Stomach (tissue), 8 donors: ENCODE measurements at regions not wholly inside any gene's neighbourhood (a gene's known extent, or its start where the extent isn't known, plus 50 kb on each side); places are given as distances from the start of the nearest gene placed in this dataset.

Source experiments
- DNase-seq, 2 donors: peaks; one replicate each; pipeline versions ENCODE4 v3.0.0 to v3.0.0-alpha.2; 2013 to 2019
- H3K27ac ChIP-seq, 5 donors: fragments of 200-600 bp in 4 of 5; sonication (generic) in 4 of 5; one replicate each; pipeline ENCODE4 v1.5.1; 2013 to 2019; ENCODE audit warnings: mild to moderate bottlenecking in 1 of 5, moderate library complexity in 1 of 5
- H3K27me3 ChIP-seq, 3 donors: fragments of 200-600 bp; sonication (generic); one replicate each; pipeline ENCODE4 v1.5.1; 2017 to 2019; ENCODE audit warnings: mixed run types in 1 of 3
- H3K36me3 ChIP-seq, 4 donors: fragments of 200-600 bp; sonication (generic); 1 replicate in 3 of 4; 2 replicates in 1 of 4; pipeline ENCODE4 v1.5.1; 2016 to 2019
- H3K4me1 ChIP-seq, 4 donors: fragments of 200-600 bp; sonication (generic); one replicate each; pipeline ENCODE4 v1.5.1; 2016 to 2019
- H3K4me3 ChIP-seq, 4 donors: fragments of 200-600 bp; sonication (generic) in 3 of 4; one replicate each; pipeline ENCODE4 v1.5.1; 2016 to 2019; ENCODE audit warnings: mild to moderate bottlenecking in 1 of 4
- H3K9me3 ChIP-seq, 4 donors: fragments of 200-600 bp; sonication (generic); one replicate each; pipeline ENCODE4 v1.5.1; 2016 to 2019
- EP300 ChIP-seq: sonication (generic); formaldehyde crosslinking; IDR thresholded peaks from one replicate; pipeline ENCODE4 v1.6.1; 2017; ENCODE audit warnings: antibody characterized with exemption
- POLR2A ChIP-seq, 4 donors: fragments of 450-650 bp; IDR thresholded peaks; one replicate each; pipeline ENCODE4 v1.6.1; 2016; ENCODE audit warnings: antibody characterized with exemption in 4 of 4, control low read depth in 2 of 4, mild to moderate bottlenecking in 1 of 4, moderate library complexity in 1 of 4
- POLR2AphosphoS5 ChIP-seq, 3 donors: sonication (generic); formaldehyde crosslinking; IDR thresholded peaks; one replicate each; pipeline ENCODE4 v1.6.1; 2016; ENCODE audit warnings: antibody characterized with exemption in 3 of 3
- WGBS, 5 donors: extraction: QIAGEN DNeasy Blood & Tissue Kit in 3 of 5; methylation state at CpG; one replicate each; pipeline versions ENCODE4 v1.1.5 to v1.1.7; 2013 to 2018; 5-methylcytosine and 5-hydroxymethylcytosine counted together
- intact Hi-C: fragments of 100-400 bp; cut with DNase I; formaldehyde crosslinking; loops from one replicate; pipeline ENCODE4 v1.15.1; 2023; ENCODE audit warnings: low total_unique reads
- TF ChIP-seq, protein P1 (sequence below), 7 experiments: fragments of 450-650 bp in 4 of 7; fragments of 200-600 bp in 3 of 7; sonication (generic) in 3 of 7; IDR thresholded peaks; one replicate each; pipeline ENCODE4 v1.5.1; 2016 to 2019; ENCODE audit warnings: antibody characterized with exemption in 7 of 7, control low read depth in 2 of 7, mild to moderate bottlenecking in 1 of 7
- donor health status: healthy with polysubstance abuse.
- donor health status: Bipolar disorder and iron deficiency.
- donor health status: healthy.

DNA sequence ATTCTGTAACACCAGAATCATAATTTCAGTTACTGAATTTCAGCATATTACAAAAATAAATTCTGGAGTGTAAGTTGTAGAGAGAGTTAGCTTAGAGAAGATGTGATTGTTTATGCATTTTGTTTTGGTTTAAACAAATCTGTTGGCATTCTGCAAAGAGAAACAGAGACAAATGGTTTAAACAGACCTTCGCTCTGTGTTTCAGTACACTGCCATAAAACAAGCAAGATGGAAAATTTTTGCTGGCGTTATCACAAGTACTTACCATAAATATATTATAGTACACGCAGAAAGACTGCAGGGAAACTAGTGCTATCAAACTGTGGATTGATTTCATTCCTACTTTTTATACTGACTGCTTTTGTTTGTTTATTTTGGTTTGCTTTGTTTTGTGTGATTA, 850.3 kb upstream of the FOXG1 start:
- Histone ChIP-seq H3K4me1 (no peaks in the 10 kb centered on the region), H3K27ac (no peak overlapping the region), H3K36me3 (no peaks in the 10 kb centered on the region), H3K4me3 (no peak overlapping the region), H3K27me3 (no peaks in the 10 kb centered on the region), H3K9me3 (peaks cover 0 to 18% (median 8%) of the 10 kb centered on the region in 4 donors)
- no peak for DNase-seq
- no peak for TF ChIP-seq EP300
- TF ChIP-seq POLR2AphosphoS5 (IDR thresholded peaks at IDR 0.05) = no peak
- no peak for TF ChIP-seq POLR2A (IDR thresholded peaks at IDR 0.05)
- TF ChIP-seq, protein P1, sequence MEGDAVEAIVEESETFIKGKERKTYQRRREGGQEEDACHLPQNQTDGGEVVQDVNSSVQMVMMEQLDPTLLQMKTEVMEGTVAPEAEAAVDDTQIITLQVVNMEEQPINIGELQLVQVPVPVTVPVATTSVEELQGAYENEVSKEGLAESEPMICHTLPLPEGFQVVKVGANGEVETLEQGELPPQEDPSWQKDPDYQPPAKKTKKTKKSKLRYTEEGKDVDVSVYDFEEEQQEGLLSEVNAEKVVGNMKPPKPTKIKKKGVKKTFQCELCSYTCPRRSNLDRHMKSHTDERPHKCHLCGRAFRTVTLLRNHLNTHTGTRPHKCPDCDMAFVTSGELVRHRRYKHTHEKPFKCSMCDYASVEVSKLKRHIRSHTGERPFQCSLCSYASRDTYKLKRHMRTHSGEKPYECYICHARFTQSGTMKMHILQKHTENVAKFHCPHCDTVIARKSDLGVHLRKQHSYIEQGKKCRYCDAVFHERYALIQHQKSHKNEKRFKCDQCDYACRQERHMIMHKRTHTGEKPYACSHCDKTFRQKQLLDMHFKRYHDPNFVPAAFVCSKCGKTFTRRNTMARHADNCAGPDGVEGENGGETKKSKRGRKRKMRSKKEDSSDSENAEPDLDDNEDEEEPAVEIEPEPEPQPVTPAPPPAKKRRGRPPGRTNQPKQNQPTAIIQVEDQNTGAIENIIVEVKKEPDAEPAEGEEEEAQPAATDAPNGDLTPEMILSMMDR (IDR thresholded peaks at IDR 0.05) = no peak
- 52 to 74% (median 67%) methylated on average over 3 of the region's 3 CpGs for WGBS, 5 donors
- intact Hi-C loops = no loop called here

DNA sequence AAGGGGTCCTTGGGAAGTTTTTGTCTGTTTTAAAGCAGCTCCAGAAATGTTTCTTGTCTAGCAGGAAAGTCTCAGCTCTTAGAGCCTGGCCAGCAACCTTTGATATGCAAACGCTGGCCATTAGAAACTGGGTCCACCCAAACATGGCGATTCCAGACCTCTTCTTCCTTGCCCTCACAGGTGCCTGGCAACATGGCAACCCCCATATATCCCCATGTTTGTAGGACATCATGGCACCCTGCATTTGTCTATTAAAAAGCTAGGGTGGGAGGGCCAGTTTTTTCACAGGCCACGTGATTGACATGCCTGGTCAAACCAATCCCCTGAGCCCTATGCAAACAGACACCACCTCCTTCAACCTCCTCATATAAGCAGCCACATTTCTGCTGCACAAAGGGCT, 848.7 kb upstream of the FOXG1 start:
- DNase-seq = no peak
- no peak overlapping the region for H3K27ac ChIP-seq
- no peak overlapping the region for H3K4me3 ChIP-seq
- WGBS, 5 donors = 64 to 88% (median 81%) methylated on average over 3 of the region's 3 CpGs
- H3K27me3 ChIP-seq = no peaks in the 10 kb centered on the region
- no peak for TF ChIP-seq EP300
- H3K36me3 ChIP-seq = no peaks in the 10 kb centered on the region
- H3K9me3 ChIP-seq = peaks cover 0 to 18% (median 8%) of the 10 kb centered on the region in 4 donors
- intact Hi-C loops = no loop called here
- H3K4me1 ChIP-seq = no peaks in the 10 kb centered on the region

DNA sequence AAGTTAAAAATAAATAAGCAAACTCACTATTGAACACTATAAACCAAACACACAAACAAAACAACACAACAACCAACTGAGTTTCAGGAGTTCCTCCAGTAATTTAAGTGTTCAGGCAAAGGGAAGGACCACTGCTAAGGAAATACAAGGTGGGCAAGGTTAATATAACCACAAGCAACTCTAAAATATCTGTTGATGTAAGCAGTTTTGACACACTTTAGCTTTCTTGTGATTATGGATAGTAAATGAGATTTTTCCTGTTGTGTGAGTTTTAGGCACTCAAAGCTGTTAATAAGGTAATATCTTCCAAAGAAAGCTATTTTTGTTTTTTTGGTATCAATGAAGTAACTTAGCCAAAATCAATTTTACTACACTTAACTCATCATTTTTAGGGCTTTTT, 839.1 kb upstream of the FOXG1 start:
- Histone ChIP-seq H3K4me3 (no peak overlapping the region), H3K27ac (no peak overlapping the region), H3K36me3 (no peaks in the 10 kb centered on the region), H3K9me3 (peaks cover 0 to 6% (median 2%) of the 10 kb centered on the region in 4 donors), H3K4me1 (no peaks in the 10 kb centered on the region), H3K27me3 (no peaks in the 10 kb centered on the region)
- intact Hi-C loops = no loop called here
- DNase-seq = no peak
- TF ChIP-seq, protein P1 (IDR thresholded peaks at IDR 0.05) = no peak
- TF ChIP-seq POLR2AphosphoS5 (IDR thresholded peaks at IDR 0.05) (no peak), EP300 (no peak), POLR2A (IDR thresholded peaks at IDR 0.05) (no peak)

- Histone ChIP-seq H3K27me3 (no peaks in the 10 kb centered on the region), H3K4me3 (no peak overlapping the region), H3K27ac (no peak overlapping the region), H3K36me3 (no peaks in the 10 kb centered on the region), H3K4me1 (no peaks in the 10 kb centered on the region), H3K9me3 (peaks cover 0 to 5% (median 0%) of the 10 kb centered on the region in 4 donors)
- no peak for TF ChIP-seq POLR2AphosphoS5 (IDR thresholded peaks at IDR 0.05)
- TF ChIP-seq POLR2A (IDR thresholded peaks at IDR 0.05) = no peak
- TF ChIP-seq, protein P1 (IDR thresholded peaks at IDR 0.05) = no peak
- no peak for TF ChIP-seq EP300
- intact Hi-C loops = no loop called here
- 60 to 86% (median 73%) methylated on average over 1 of the region's 1 CpG for WGBS, 5 donors
- DNase-seq = no peak
Measured at GRCh38 chr14:27929797-27930347, 836.7 kb upstream of the FOXG1 start.

- Histone ChIP-seq H3K27ac (no peak overlapping the region), H3K4me1 (no peaks in the 10 kb centered on the region), H3K9me3 (peaks cover 0 to 32% (median 11%) of the 10 kb centered on the region in 4 donors), H3K4me3 (no peak overlapping the region), H3K36me3 (no peaks in the 10 kb centered on the region), H3K27me3 (no peaks in the 10 kb centered on the region)
- intact Hi-C loops = no loop called here
- no peak for DNase-seq
- TF ChIP-seq, protein P1 (IDR thresholded peaks at IDR 0.05) = no peak
- TF ChIP-seq POLR2A (IDR thresholded peaks at IDR 0.05) (no peak), EP300 (no peak), POLR2AphosphoS5 (IDR thresholded peaks at IDR 0.05) (no peak)
- 37 to 67% (median 51%) methylated on average over 1 of the region's 1 CpG for WGBS, 5 donors
Measured at GRCh38 chr14:27938392-27938791, 828.2 kb upstream of the FOXG1 start.
